ENCODE measurements at regions not wholly inside any gene's neighbourhood (a gene's known extent, or its start where the extent isn't known, plus 50 kb on each side); places are given as distances from the start of the nearest gene placed in this dataset.
A peak's percentile ranks its signal among the peaks of the same experiment; 100 is the strongest.

- intact Hi-C loops (cut with DNase I) = loop anchor here (5.0 to 10.0 kb wide), 3 partner anchors 98 to 469 kb away; no protein-coding TSS in a partner anchor
- DNase-seq = no peak
These were observed 112.3 kb upstream of the ZNF521 start for GRCh38 chr18:25464227-25464626.

GRCh38 chr18:25463726-25464125, 111.8 kb upstream of the ZNF521 start:
- TF ChIP-seq CTCF (IDR thresholded peaks at IDR 0.05) = no peak
- no peaks in the 10 kb centered on the region for H3K36me3 ChIP-seq (ENCODE audit: insufficient read depth in 1 of 2, low read depth in 1 of 2)
- H3K4me3 ChIP-seq = no peak overlapping the region
- DNase-seq (no peak), ATAC-seq (no peak)
- 74 to 86% (median 81%) methylated on average over 4 of the region's 4 CpGs for WGBS, 3 donors
- H3K27me3 ChIP-seq (ENCODE audit: insufficient read depth in 3 of 3, low read length in 2 of 3) = no peaks in the 10 kb centered on the region
- H3K9me3 ChIP-seq = no peaks in the 10 kb centered on the region
- intact Hi-C loops (cut with DNase I) = loop anchor here (5.0 to 10.0 kb wide), 3 partner anchors 99 to 469 kb away; no protein-coding TSS in a partner anchor
- no peak overlapping the region for H3K27ac ChIP-seq
- peaks cover 35% of the 10 kb centered on the region for H3K4me1 ChIP-seq

More at GRCh38 chr18:25464227-25464626, 112.3 kb upstream of the ZNF521 start:
- Histone ChIP-seq H3K27ac (no peak overlapping the region), H3K27me3 (ENCODE audit: insufficient read depth in 3 of 3, low read length in 2 of 3) (no peaks in the 10 kb centered on the region), H3K9me3 (no peaks in the 10 kb centered on the region), H3K4me3 (no peak overlapping the region), H3K36me3 (ENCODE audit: insufficient read depth in 1 of 2, low read depth in 1 of 2) (no peaks in the 10 kb centered on the region), H3K4me1 (peaks cover 35% of the 10 kb centered on the region)
- no peak for ATAC-seq
- TF ChIP-seq CTCF (IDR thresholded peaks at IDR 0.05) = no peak

GRCh38 chr18:25459814-25460213, 107.8 kb upstream of the ZNF521 start:
- peaks cover 11% of the 10 kb centered on the region for H3K4me1 ChIP-seq
- WGBS, 3 donors = 12 to 65% (median 53%) methylated on average over 1 of the region's 1 CpG
- intact Hi-C loops (cut with DNase I) = loop anchor here (5.0 to 10.0 kb wide), 3 partner anchors 102 to 465 kb away; no protein-coding TSS in a partner anchor

GRCh38 chr18:25457601-25458000, 105.6 kb upstream of the ZNF521 start:
- WGBS, 3 donors = 55 to 75% (median 66%) methylated on average over 3 of the region's 3 CpGs
- ATAC-seq (peak in 1 of 4 donors; percentile 38), DNase-seq (no peak)
- Histone ChIP-seq H3K27me3 (ENCODE audit: insufficient read depth in 3 of 3, low read length in 2 of 3) (no peaks in the 10 kb centered on the region), H3K27ac (no peak overlapping the region), H3K4me1 (no peaks in the 10 kb centered on the region), H3K36me3 (ENCODE audit: insufficient read depth in 1 of 2, low read depth in 1 of 2) (no peaks in the 10 kb centered on the region), H3K4me3 (no peak overlapping the region), H3K9me3 (no peaks in the 10 kb centered on the region)
- TF ChIP-seq CTCF (IDR thresholded peaks at IDR 0.05) = no peak
- intact Hi-C loops (cut with DNase I) = no loop called here

More at GRCh38 chr18:25459814-25460213, 107.8 kb upstream of the ZNF521 start:
- DNase-seq = no peak
- H3K27ac ChIP-seq = no peak overlapping the region
- no peaks in the 10 kb centered on the region for H3K27me3 ChIP-seq (ENCODE audit: insufficient read depth in 3 of 3, low read length in 2 of 3)
- TF ChIP-seq CTCF (IDR thresholded peaks at IDR 0.05) = no peak
- H3K9me3 ChIP-seq = no peaks in the 10 kb centered on the region
- H3K36me3 ChIP-seq (ENCODE audit: insufficient read depth in 1 of 2, low read depth in 1 of 2) = no peaks in the 10 kb centered on the region
- ATAC-seq = no peak
- no peak overlapping the region for H3K4me3 ChIP-seq

GRCh38 chr18:25457126-25457525, 105.2 kb upstream of the ZNF521 start:
- no peaks in the 10 kb centered on the region for H3K9me3 ChIP-seq
- no peaks in the 10 kb centered on the region for H3K4me1 ChIP-seq
- 91 to 97% (median 92%) methylated on average over 4 of the region's 4 CpGs for WGBS, 3 donors
- no peak overlapping the region for H3K4me3 ChIP-seq
- H3K36me3 ChIP-seq (ENCODE audit: insufficient read depth in 1 of 2, low read depth in 1 of 2) = no peaks in the 10 kb centered on the region
- DNase-seq (no peak), ATAC-seq (no peak)
- H3K27ac ChIP-seq = no peak overlapping the region
- H3K27me3 ChIP-seq (ENCODE audit: insufficient read depth in 3 of 3, low read length in 2 of 3) = no peaks in the 10 kb centered on the region
- TF ChIP-seq CTCF (IDR thresholded peaks at IDR 0.05) = no peak
- intact Hi-C loops (cut with DNase I) = no loop called here
